Naive thymus-derived CD8-positive, alpha-beta T cell (primary cell): ENCODE measurements at regions not wholly inside any gene's neighbourhood (a gene's known extent, or its start where the extent isn't known, plus 50 kb on each side); places are given as distances from the start of the nearest gene placed in this dataset.

Experiments
- ATAC-seq, 2 donors: fragments of 150-1000 bp; cut with Tn5 transposase in 1 of 2; sonication (Bioruptor Pico), chemical (Tn5 transposase) in 1 of 2; 1 replicate in 1 of 2; 2 replicates in 1 of 2; pipeline ENCODE4 v1.10.0; 2021; ENCODE audit warnings: mild to moderate bottlenecking in 2 of 2, moderate library complexity in 2 of 2
- POLR2A ChIA-PET: fragments of 350-600 bp; sonication (Branson Sonifier 250); formaldehyde crosslinking; loops from one replicate; lab custom pipeline; 2021; ENCODE audit warnings: antibody characterized with exemption; lab: Charles Lee
- DNase-seq, 10 donors: peaks; one replicate each; pipeline versions ENCODE4 v3.0.0 to v3.0.0-alpha.2; 2020 to 2022
- H3K27ac Mint-ChIP-seq, 10 donors: one replicate each; pipeline ENCODE4 v1.8.0; 2020 to 2022; ENCODE audit warnings: mild to moderate bottlenecking in 10 of 10, mixed read lengths in 10 of 10, moderate library complexity in 4 of 10, inconsistent platforms in 1 of 10
- H3K27me3 Mint-ChIP-seq, 5 donors: one replicate each; pipeline ENCODE4 v1.8.0; 2021 to 2022; ENCODE audit warnings: mixed read lengths in 5 of 5
- H3K36me3 Mint-ChIP-seq, 3 donors: one replicate each; pipeline ENCODE4 v1.8.0; 2020 to 2022; ENCODE audit warnings: mixed read lengths in 3 of 3, mild to moderate bottlenecking in 2 of 3, inconsistent platforms in 1 of 3
- H3K4me1 Mint-ChIP-seq, 4 donors: one replicate each; pipeline ENCODE4 v1.8.0; 2021 to 2022; ENCODE audit warnings: mixed read lengths in 4 of 4
- H3K4me3 Mint-ChIP-seq, 10 donors: one replicate each; pipeline ENCODE4 v1.8.0; 2020 to 2022; ENCODE audit warnings: mild to moderate bottlenecking in 10 of 10, mixed read lengths in 10 of 10, moderate library complexity in 6 of 10, inconsistent platforms in 1 of 10
- H3K9me3 Mint-ChIP-seq, 9 donors: one replicate each; pipeline ENCODE4 v1.8.0; 2020 to 2022; ENCODE audit warnings: mixed read lengths in 9 of 9, mild to moderate bottlenecking in 3 of 9, inconsistent platforms in 1 of 9, moderate library complexity in 1 of 9

DNA sequence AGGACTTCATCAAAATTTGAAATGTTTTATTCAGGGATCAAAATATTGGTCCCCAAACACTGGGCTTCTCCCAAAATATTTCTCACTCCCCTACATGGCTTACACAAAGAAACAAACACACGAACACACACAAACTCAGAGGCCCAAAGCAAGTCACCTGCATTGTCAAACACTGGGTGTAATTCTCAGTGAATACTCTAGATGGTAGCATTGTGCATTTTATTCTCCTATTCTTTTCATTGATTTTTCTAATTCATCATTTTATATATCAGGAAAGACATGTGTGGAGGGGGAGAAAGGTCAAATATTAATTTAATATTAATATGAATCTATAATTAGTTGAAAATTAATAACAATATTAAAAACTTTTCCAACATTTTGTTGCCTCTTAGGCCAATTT, 72.3 kb upstream of the TNMD start:
- no peak for ATAC-seq
- H3K27me3 Mint-ChIP-seq, result peaks cover 0 to 4% (median 2%) of the 10 kb centered on the region in 5 donors
- peak in 3 of 10 donors; percentile 9 to 15 (median 13) for DNase-seq
- H3K36me3 Mint-ChIP-seq, result no peaks in the 10 kb centered on the region
- no peaks in the 10 kb centered on the region for H3K4me1 Mint-ChIP-seq
- no peak overlapping the region for H3K27ac Mint-ChIP-seq
- POLR2A ChIA-PET, result no interaction called here
- no peaks in the 10 kb centered on the region for H3K9me3 Mint-ChIP-seq
- no peak overlapping the region for H3K4me3 Mint-ChIP-seq

DNA sequence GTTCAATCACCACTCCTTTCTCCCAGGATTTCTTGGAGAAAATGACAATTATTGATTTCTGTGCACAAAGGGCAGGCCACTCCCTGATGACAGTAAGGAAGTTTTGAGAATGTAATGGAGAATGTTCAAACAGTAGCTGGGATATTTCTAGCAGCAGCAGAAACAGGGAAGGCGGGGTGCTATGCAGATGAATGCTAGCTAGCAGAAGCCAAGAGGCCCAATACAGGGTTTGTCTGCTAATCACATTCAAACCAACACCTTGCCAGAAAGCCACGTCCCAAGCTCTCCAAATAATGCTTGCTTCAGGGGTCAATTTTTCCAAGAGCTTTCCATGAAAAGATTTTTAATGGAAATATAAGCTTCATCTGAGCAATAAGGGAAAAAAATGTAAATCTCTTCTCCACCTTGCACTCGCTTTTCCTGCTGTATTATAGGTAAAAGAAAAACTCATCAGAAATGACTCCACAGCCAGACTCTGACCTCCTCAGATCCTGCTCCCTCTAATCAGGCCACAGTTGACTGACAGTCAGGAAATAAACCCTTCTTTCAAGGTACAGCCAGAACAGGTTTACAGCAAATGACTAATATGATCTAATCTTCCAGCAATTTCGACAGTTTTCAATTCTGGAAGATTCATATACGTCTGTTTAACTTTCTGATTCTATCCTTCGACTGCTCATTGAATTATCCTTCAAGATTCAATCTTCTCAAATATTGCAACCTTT, 84.7 kb upstream of the PCDH19 start:
- no peaks in the 10 kb centered on the region for H3K4me1 Mint-ChIP-seq
- H3K27me3 Mint-ChIP-seq, result peaks cover 0 to 7% (median 1%) of the 10 kb centered on the region in 5 donors
- peaks cover 0 to 11% (median 0%) of the 10 kb centered on the region in 3 donors for H3K36me3 Mint-ChIP-seq
- H3K4me3 Mint-ChIP-seq, result no peak overlapping the region
- POLR2A ChIA-PET, result interaction anchor here (0.6 kb wide), 1 partner anchor 9 kb away, joined by 3 read pairs; no protein-coding TSS in a partner anchor
- no peak for DNase-seq
- H3K27ac Mint-ChIP-seq, result no peak overlapping the region
- no peak for ATAC-seq
- H3K9me3 Mint-ChIP-seq, result peaks cover 0 to 22% (median 4%) of the 10 kb centered on the region in 9 donors

- no peak overlapping the region for H3K27ac Mint-ChIP-seq
- no peak for DNase-seq
- peaks cover 0 to 5% (median 1%) of the 10 kb centered on the region in 5 donors for H3K27me3 Mint-ChIP-seq
- H3K36me3 Mint-ChIP-seq, result no peaks in the 10 kb centered on the region
- no peaks in the 10 kb centered on the region for H3K4me1 Mint-ChIP-seq
- POLR2A ChIA-PET, result no interaction called here
- no peak for ATAC-seq
- H3K9me3 Mint-ChIP-seq, result no peaks in the 10 kb centered on the region
- H3K4me3 Mint-ChIP-seq, result no peak overlapping the region
These were observed 81.1 kb upstream of the PCDH19 start for GRCh38 chrX:100491174-100491573.

GRCh38 chrX:100487795-100488194, 77.7 kb upstream of the PCDH19 start:
- no peaks in the 10 kb centered on the region for H3K36me3 Mint-ChIP-seq
- POLR2A ChIA-PET, result no interaction called here
- H3K27me3 Mint-ChIP-seq, result peaks cover 0 to 5% (median 0%) of the 10 kb centered on the region in 5 donors
- H3K27ac Mint-ChIP-seq, result no peak overlapping the region
- no peaks in the 10 kb centered on the region for H3K9me3 Mint-ChIP-seq
- no peak for DNase-seq
- ATAC-seq, result no peak
- H3K4me1 Mint-ChIP-seq, result no peaks in the 10 kb centered on the region
- H3K4me3 Mint-ChIP-seq, result no peak overlapping the region

GRCh38 chrX:100484971-100485370, 74.9 kb upstream of the PCDH19 start:
- ATAC-seq (no peak), DNase-seq (no peak)
- no peak overlapping the region for H3K4me3 Mint-ChIP-seq
- no peaks in the 10 kb centered on the region for H3K9me3 Mint-ChIP-seq
- POLR2A ChIA-PET, result no interaction called here
- peaks cover 0 to 9% (median 0%) of the 10 kb centered on the region in 5 donors for H3K27me3 Mint-ChIP-seq
- H3K4me1 Mint-ChIP-seq, result no peaks in the 10 kb centered on the region
- H3K36me3 Mint-ChIP-seq, result no peaks in the 10 kb centered on the region
- no peak overlapping the region for H3K27ac Mint-ChIP-seq

GRCh38 chrX:100479329-100479728, 69.3 kb upstream of the PCDH19 start:
- no peak for DNase-seq

GRCh38 chrX:100478714-100479306, 68.7 kb upstream of the PCDH19 start:
- Mint-ChIP-seq H3K4me3 (no peak overlapping the region), H3K36me3 (no peaks in the 10 kb centered on the region), H3K27me3 (peaks cover 0 to 13% (median 0%) of the 10 kb centered on the region in 5 donors), H3K27ac (no peak overlapping the region), H3K9me3 (peaks cover 0 to 4% (median 0%) of the 10 kb centered on the region in 9 donors), H3K4me1 (no peaks in the 10 kb centered on the region)
- DNase-seq (no peak), ATAC-seq (no peak)
- POLR2A ChIA-PET, result no interaction called here

More at GRCh38 chrX:100479329-100479728, 69.3 kb upstream of the PCDH19 start:
- POLR2A ChIA-PET, result no interaction called here
- Mint-ChIP-seq H3K9me3 (peaks cover 0 to 1% (median 0%) of the 10 kb centered on the region in 9 donors), H3K4me3 (no peak overlapping the region), H3K4me1 (no peaks in the 10 kb centered on the region), H3K27me3 (peaks cover 0 to 13% (median 0%) of the 10 kb centered on the region in 5 donors), H3K36me3 (no peaks in the 10 kb centered on the region), H3K27ac (no peak overlapping the region)
- no peak for ATAC-seq

- Mint-ChIP-seq H3K36me3 (no peaks in the 10 kb centered on the region), H3K9me3 (peaks cover 0 to 4% (median 0%) of the 10 kb centered on the region in 9 donors), H3K27me3 (peaks cover 0 to 13% (median 0%) of the 10 kb centered on the region in 5 donors), H3K4me3 (no peak overlapping the region), H3K4me1 (peaks cover 0 to 1% (median 0%) of the 10 kb centered on the region in 4 donors), H3K27ac (no peak overlapping the region)
- POLR2A ChIA-PET, result no interaction called here
- DNase-seq, result no peak
- no peak for ATAC-seq
These were observed 67.9 kb upstream of the PCDH19 start for GRCh38 chrX:100477958-100478357.

DNA sequence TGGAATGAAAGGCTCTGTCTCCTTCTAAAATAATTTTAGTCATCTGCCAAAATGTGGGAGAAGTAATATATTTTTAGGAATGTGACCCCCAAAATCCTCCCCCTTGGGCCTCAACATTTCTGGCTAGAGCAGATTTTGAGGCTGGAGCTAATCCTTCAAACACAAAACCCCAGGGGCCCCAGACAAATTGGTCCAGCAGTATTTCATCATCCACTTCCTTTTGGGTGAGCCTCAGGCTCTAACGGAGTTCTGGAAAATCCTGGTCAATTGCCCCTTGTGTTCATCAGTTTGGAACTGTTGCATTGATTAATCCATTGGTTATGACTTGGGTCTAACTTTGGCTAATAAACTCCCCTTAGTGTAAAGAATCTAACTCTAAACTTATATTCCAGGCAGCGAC, 67.4 kb upstream of the PCDH19 start:
- H3K36me3 Mint-ChIP-seq, result no peaks in the 10 kb centered on the region
- peaks cover 0 to 13% (median 0%) of the 10 kb centered on the region in 5 donors for H3K27me3 Mint-ChIP-seq
- H3K9me3 Mint-ChIP-seq, result peaks cover 0 to 4% (median 0%) of the 10 kb centered on the region in 9 donors
- POLR2A ChIA-PET, result no interaction called here
- H3K4me1 Mint-ChIP-seq, result peaks cover 0 to 1% (median 0%) of the 10 kb centered on the region in 4 donors
- no peak overlapping the region for H3K4me3 Mint-ChIP-seq
- ATAC-seq, result no peak
- H3K27ac Mint-ChIP-seq, result peak overlapping the region in 1 of 10 donors; percentile 29
- no peak for DNase-seq
